CD14-positive monocyte (primary cell): ENCODE measurements at regions not wholly inside any gene's neighbourhood (a gene's known extent, or its start where the extent isn't known, plus 50 kb on each side); places are given as distances from the start of the nearest gene placed in this dataset.

Experiments
- DNase-seq, 3 donors: peaks; one replicate each; pipeline ENCODE4 v3.0.0-alpha.2; 2011 to 2022
- H2AFZ ChIP-seq: 2 replicates; pipeline ENCODE4 v1.6.0; 2012; ENCODE audit warnings: mild to moderate bottlenecking, low read depth, low read length, inconsistent platforms; ENCODE audit not compliant: insufficient read depth, poor library complexity, severe bottlenecking
- H3K27ac ChIP-seq, 2 donors: 1 replicate in 1 of 2; 2 replicates in 1 of 2; pipeline ENCODE4 v1.5.1; 2012 to 2013; ENCODE audit warnings: low read length in 2 of 2, control low read depth in 1 of 2, inconsistent platforms in 1 of 2, low read depth in 1 of 2, mild to moderate bottlenecking in 1 of 2
- H3K27me3 ChIP-seq, 2 donors: one replicate each; pipeline versions ENCODE4 v1.6.0 to v1.6.1; 2011 to 2013; ENCODE audit warnings: low read length in 2 of 2; ENCODE audit not compliant: control insufficient read depth in 2 of 2, insufficient read depth in 2 of 2
- H3K36me3 ChIP-seq, 2 donors: replicated peaks in 1 of 2; 1 replicate in 1 of 2; 2 replicates in 1 of 2; pipeline versions ENCODE4 v1.5.1 to v1.6.1; 2012 to 2013; ENCODE audit warnings: low read length in 2 of 2, control low read depth in 1 of 2, inconsistent platforms in 1 of 2, mild to moderate bottlenecking in 1 of 2; ENCODE audit not compliant: insufficient read depth in 2 of 2, control insufficient read depth in 1 of 2
- H3K4me1 ChIP-seq, 2 donors: 1 replicate in 1 of 2; 2 replicates in 1 of 2; pipeline versions ENCODE4 v1.5.1 to v1.6.1; 2012 to 2013; ENCODE audit warnings: low read length in 2 of 2, control low read depth in 1 of 2, inconsistent platforms in 1 of 2, mild to moderate bottlenecking in 1 of 2, moderate library complexity in 1 of 2; ENCODE audit not compliant: insufficient read depth in 2 of 2, control insufficient read depth in 1 of 2
- H3K4me2 ChIP-seq: replicated peaks from 2 replicates; pipeline ENCODE3; 2012; ENCODE audit warnings: low read length, moderate library complexity, mild to moderate bottlenecking; ENCODE audit not compliant: poor library complexity, severe bottlenecking; ENCODE audit errors: extremely low read depth
- H3K4me3 ChIP-seq, 3 experiments: fragments of 200-600 bp in 1 of 3; sonication (generic) in 1 of 3; replicated peaks in 1 of 3; 1 replicate in 2 of 3; 2 replicates in 1 of 3; pipeline ENCODE4 v1.5.1; 2011 to 2013; ENCODE audit warnings: low read length in 3 of 3, mild to moderate bottlenecking in 3 of 3, control low read depth in 2 of 3, low read depth in 2 of 3, inconsistent platforms in 1 of 3, moderate library complexity in 1 of 3
- H3K79me2 ChIP-seq: 2 replicates; pipeline ENCODE4 v1.6.0; 2012; ENCODE audit warnings: mild to moderate bottlenecking, control low read depth, inconsistent platforms, low read length, moderate library complexity; ENCODE audit not compliant: insufficient read depth
- H3K9ac ChIP-seq: 2 replicates; pipeline ENCODE4 v1.6.0; 2017; ENCODE audit warnings: low read length, mild to moderate bottlenecking; ENCODE audit not compliant: insufficient read depth, poor library complexity, severe bottlenecking
- H3K9me3 ChIP-seq, 2 donors: replicated peaks in 1 of 2; 1 replicate in 1 of 2; 2 replicates in 1 of 2; pipeline versions ENCODE4 v1.5.1 to v1.6.1; 2012 to 2013; ENCODE audit warnings: low read length in 2 of 2, control low read depth in 1 of 2; ENCODE audit not compliant: control insufficient read depth in 1 of 2, insufficient read depth in 1 of 2
- H4K20me1 ChIP-seq: 2 replicates; pipeline ENCODE4 v1.6.0; 2012; ENCODE audit warnings: mild to moderate bottlenecking, low read length, control low read depth, moderate library complexity; ENCODE audit not compliant: insufficient read depth
- H3K27ac Mint-ChIP-seq, 7 donors: one replicate each; pipeline ENCODE4 v1.8.0; 2020; ENCODE audit warnings: mild to moderate bottlenecking in 7 of 7, mixed read lengths in 7 of 7, moderate library complexity in 6 of 7, inconsistent platforms in 2 of 7
- H3K27me3 Mint-ChIP-seq, 3 donors: one replicate each; pipeline ENCODE4 v1.8.0; 2021 to 2022; ENCODE audit warnings: low read depth in 3 of 3, mild to moderate bottlenecking in 3 of 3, mixed read lengths in 3 of 3, moderate library complexity in 3 of 3, inconsistent platforms in 1 of 3
- H3K36me3 Mint-ChIP-seq, 2 donors: one replicate each; pipeline ENCODE4 v1.8.0; 2020; ENCODE audit warnings: mixed read lengths in 2 of 2, inconsistent platforms in 1 of 2, mild to moderate bottlenecking in 1 of 2
- H3K4me1 Mint-ChIP-seq: one replicate; pipeline ENCODE4 v1.8.0; 2020; ENCODE audit warnings: mild to moderate bottlenecking, mixed read lengths
- H3K4me3 Mint-ChIP-seq, 2 donors: one replicate each; pipeline ENCODE4 v1.8.0; 2020; ENCODE audit warnings: mild to moderate bottlenecking in 2 of 2, mixed read lengths in 2 of 2, moderate library complexity in 1 of 2
- H3K9me3 Mint-ChIP-seq, 7 donors: one replicate each; pipeline ENCODE4 v1.8.0; 2020 to 2022; ENCODE audit warnings: mixed read lengths in 7 of 7, mild to moderate bottlenecking in 6 of 7, moderate library complexity in 6 of 7, inconsistent platforms in 2 of 7
- CTCF ChIP-seq: fragments of 200-600 bp; IDR thresholded peaks from one replicate; pipeline ENCODE4 v1.8.0; 2022; ENCODE audit warnings: antibody characterized with exemption, mild to moderate bottlenecking
- WGBS: methylation state at CpG from one replicate; pipeline ENCODE4 v1.1.5; 2013; ENCODE audit warnings: missing lambda C conversion rate; ENCODE audit not compliant: insufficient coverage; 5-methylcytosine and 5-hydroxymethylcytosine counted together
- intact Hi-C, 2 donors: fragments of 100-400 bp; cut with micrococcal nuclease; formaldehyde crosslinking; loops; one replicate each; pipeline versions ENCODE4 v1.15.0 to v1.15.1; 2023

- no peaks in the 10 kb centered on the region for H3K36me3 Mint-ChIP-seq
- no peak overlapping the region for H3K27ac ChIP-seq
- peaks cover 9 to 12% of the 10 kb centered on the region in 2 donors for H3K4me1 ChIP-seq
- no peaks in the 10 kb centered on the region for H3K36me3 ChIP-seq
- no peaks in the 10 kb centered on the region for H4K20me1 ChIP-seq
- no peak overlapping the region for H3K4me2 ChIP-seq
- no peak overlapping the region for H3K27ac Mint-ChIP-seq
- no peak overlapping the region for H2AFZ ChIP-seq
- intact Hi-C loops: loop anchor here in 1 of 2 donors (5.0 kb wide), 1 partner anchor 43 kb away; no protein-coding TSS in a partner anchor
- H3K4me3 Mint-ChIP-seq: no peak overlapping the region
- no peaks in the 10 kb centered on the region for H3K9me3 Mint-ChIP-seq
- WGBS: 83% methylated on average over 7 of the region's 8 CpGs
- H3K79me2 ChIP-seq: no peaks in the 10 kb centered on the region
- H3K27me3 ChIP-seq: no peaks in the 10 kb centered on the region
- H3K9me3 ChIP-seq: no peaks in the 10 kb centered on the region
- H3K9ac ChIP-seq: no peak overlapping the region
- peaks cover 6 to 9% (median 7%) of the 10 kb centered on the region in 3 donors for H3K27me3 Mint-ChIP-seq
- TF ChIP-seq CTCF: no peak
- DNase-seq: no peak
- H3K4me3 ChIP-seq: no peak overlapping the region
- peaks cover 20% of the 10 kb centered on the region for H3K4me1 Mint-ChIP-seq
Observed at GRCh38 chr1:31504001-31504400, 72.3 kb upstream of the TINAGL1 start.

GRCh38 chr1:31505911-31506497 is 70.3 kb upstream of the TINAGL1 start:
- WGBS: 12% methylated on average over 12 of the region's 13 CpGs
- H3K4me3 ChIP-seq: no peak overlapping the region
- H3K4me3 Mint-ChIP-seq: no peak overlapping the region

More at GRCh38 chr1:31505911-31506497, 70.3 kb upstream of the TINAGL1 start:
- DNase-seq: peak in 2 of 3 donors; percentile 54 to 58
- no peaks in the 10 kb centered on the region for H4K20me1 ChIP-seq
- H3K4me2 ChIP-seq: no peak overlapping the region
- peaks cover 0 to 2% of the 10 kb centered on the region in 2 donors for H3K36me3 Mint-ChIP-seq
- H3K4me1 Mint-ChIP-seq: peaks cover 28% of the 10 kb centered on the region
- no peaks in the 10 kb centered on the region for H3K9me3 Mint-ChIP-seq
- H3K79me2 ChIP-seq: no peaks in the 10 kb centered on the region
- no peak overlapping the region for H3K27ac ChIP-seq
- H3K27me3 ChIP-seq: no peaks in the 10 kb centered on the region
- TF ChIP-seq CTCF: no peak
- H3K4me1 ChIP-seq: peaks cover 9 to 12% of the 10 kb centered on the region in 2 donors
- H2AFZ ChIP-seq: peak overlapping the region; percentile 23
- H3K27ac Mint-ChIP-seq: peak overlapping the region in 3 of 7 donors; percentile 66 to 84 (median 77)
- H3K9me3 ChIP-seq: no peaks in the 10 kb centered on the region
- intact Hi-C loops: loop anchor here in 1 of 2 donors (5.0 kb wide), 1 partner anchor 36 kb away; no protein-coding TSS in a partner anchor
- no peak overlapping the region for H3K9ac ChIP-seq
- no peaks in the 10 kb centered on the region for H3K36me3 ChIP-seq
- H3K27me3 Mint-ChIP-seq: peaks cover 10 to 12% (median 11%) of the 10 kb centered on the region in 3 donors
